ENCODE measurements at regions not wholly inside any gene's neighbourhood (a gene's known extent, or its start where the extent isn't known, plus 50 kb on each side); places are given as distances from the start of the nearest gene placed in this dataset.

DNA sequence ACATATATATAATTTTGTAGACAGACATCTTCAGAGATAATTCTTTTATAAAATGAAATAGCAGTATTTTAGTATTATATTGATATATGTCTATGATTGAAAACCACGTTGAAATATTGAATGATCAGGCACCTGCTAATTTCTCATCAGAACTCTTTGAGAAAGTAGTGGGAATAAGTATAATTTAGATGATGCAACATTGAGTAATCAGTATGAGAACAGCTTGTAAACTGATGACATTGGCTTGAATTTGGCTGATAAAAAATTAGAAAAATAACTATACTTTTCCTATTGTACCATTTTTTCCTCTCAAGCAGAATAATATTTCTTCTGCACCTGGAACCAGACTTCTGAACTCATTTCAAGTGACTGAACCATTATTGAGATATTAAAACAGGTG lies 1316.8 kb downstream of the NCAM2 start:
- POLR2A ChIA-PET = no interaction called here
- ATAC-seq = no peak
- no peak overlapping the region for H3K4me3 ChIP-seq
- CTCF ChIA-PET = no interaction called here
- no peak for FAIRE-seq
- DNase-seq (ENCODE audit: low read depth in 1 of 2, low spot score in 1 of 2) = no peak
- TF ChIP-seq USF2 (IDR thresholded peaks at IDR 0.05) (no peak), RARB (CRISPR knock-in tag; IDR thresholded peaks at IDR 0.05) (no peak), CBX2 (IDR thresholded peaks at IDR 0.05; ENCODE audit: borderline replicate concordance, low read depth) (no peak), RCOR1 (IDR thresholded peaks at IDR 0.05; ENCODE audit: low read depth, low read length) (no peak), CEBPB (IDR thresholded peaks at IDR 0.05) (no peak), POLR2A (IDR thresholded peaks at IDR 0.05; ENCODE audit: low read length) (no peak), CHD2 (IDR thresholded peaks at IDR 0.05; ENCODE audit: low read length, partially characterized antibody) (no peak), MAZ (IDR thresholded peaks at IDR 0.05; ENCODE audit: borderline replicate concordance, low read depth, low read length) (no peak), KDM5A (IDR thresholded peaks at IDR 0.05) (no peak), ESRRA (IDR thresholded peaks at IDR 0.05; ENCODE audit: borderline replicate concordance, low read length) (no peak), EP300 (IDR thresholded peaks at IDR 0.05) (no peak), TP53 (CRISPR knock-in tag; IDR thresholded peaks at IDR 0.05) (no peak)
- TF ChIP-seq, protein P1, sequence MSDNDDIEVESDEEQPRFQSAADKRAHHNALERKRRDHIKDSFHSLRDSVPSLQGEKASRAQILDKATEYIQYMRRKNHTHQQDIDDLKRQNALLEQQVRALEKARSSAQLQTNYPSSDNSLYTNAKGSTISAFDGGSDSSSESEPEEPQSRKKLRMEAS (IDR thresholded peaks at IDR 0.05) = no peak
- TF ChIP-seq, protein P2, sequence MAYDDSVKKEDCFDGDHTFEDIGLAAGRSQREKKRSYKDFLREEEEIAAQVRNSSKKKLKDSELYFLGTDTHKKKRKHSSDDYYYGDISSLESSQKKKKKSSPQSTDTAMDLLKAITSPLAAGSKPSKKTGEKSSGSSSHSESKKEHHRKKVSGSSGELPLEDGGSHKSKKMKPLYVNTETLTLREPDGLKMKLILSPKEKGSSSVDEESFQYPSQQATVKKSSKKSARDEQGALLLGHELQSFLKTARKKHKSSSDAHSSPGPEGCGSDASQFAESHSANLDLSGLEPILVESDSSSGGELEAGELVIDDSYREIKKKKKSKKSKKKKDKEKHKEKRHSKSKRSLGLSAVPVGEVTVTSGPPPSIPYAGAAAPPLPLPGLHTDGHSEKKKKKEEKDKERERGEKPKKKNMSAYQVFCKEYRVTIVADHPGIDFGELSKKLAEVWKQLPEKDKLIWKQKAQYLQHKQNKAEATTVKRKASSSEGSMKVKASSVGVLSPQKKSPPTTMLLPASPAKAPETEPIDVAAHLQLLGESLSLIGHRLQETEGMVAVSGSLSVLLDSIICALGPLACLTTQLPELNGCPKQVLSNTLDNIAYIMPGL (CRISPR knock-in tag; IDR thresholded peaks at IDR 0.05; ENCODE audit: borderline replicate concordance) = no peak
- 0% methylated on average over 1 of the region's 1 CpG for WGBS (ENCODE audit: missing lambda C conversion rate)
- H3K4me1 ChIP-seq = no peaks in the 10 kb centered on the region
- no peak overlapping the region for H3K4me2 ChIP-seq
- H3K9me3 ChIP-seq = no peaks in the 10 kb centered on the region
- no peak overlapping the region for H3K27ac ChIP-seq

GRCh38 chr21:22319435-22319834 lies 1321.2 kb downstream of the NCAM2 start:
- no peak for FAIRE-seq

More at GRCh38 chr21:22319435-22319834, 1321.2 kb downstream of the NCAM2 start:
- Histone ChIP-seq H3K27ac (no peak overlapping the region), H3K9me3 (no peaks in the 10 kb centered on the region), H3K4me1 (no peaks in the 10 kb centered on the region), H3K4me3 (no peak overlapping the region), H3K4me2 (no peak overlapping the region)
- ChIA-PET CTCF (no interaction called here), POLR2A (no interaction called here)
- DNase-seq (ENCODE audit: low read depth in 1 of 2, low spot score in 1 of 2) = no peak
- 33% methylated on average over 1 of the region's 1 CpG for WGBS (ENCODE audit: missing lambda C conversion rate)
- no peak for ATAC-seq
- TF ChIP-seq CBX8 (IDR thresholded peaks at IDR 0.05) (no peak), USF2 (IDR thresholded peaks at IDR 0.05) (no peak), JUN (IDR thresholded peaks at IDR 0.05) (no peak), HDAC2 (IDR thresholded peaks at IDR 0.05) (no peak), NPAS2 (CRISPR knock-in tag; IDR thresholded peaks at IDR 0.05; ENCODE audit: borderline replicate concordance) (no peak)
- TF ChIP-seq, protein P3, sequence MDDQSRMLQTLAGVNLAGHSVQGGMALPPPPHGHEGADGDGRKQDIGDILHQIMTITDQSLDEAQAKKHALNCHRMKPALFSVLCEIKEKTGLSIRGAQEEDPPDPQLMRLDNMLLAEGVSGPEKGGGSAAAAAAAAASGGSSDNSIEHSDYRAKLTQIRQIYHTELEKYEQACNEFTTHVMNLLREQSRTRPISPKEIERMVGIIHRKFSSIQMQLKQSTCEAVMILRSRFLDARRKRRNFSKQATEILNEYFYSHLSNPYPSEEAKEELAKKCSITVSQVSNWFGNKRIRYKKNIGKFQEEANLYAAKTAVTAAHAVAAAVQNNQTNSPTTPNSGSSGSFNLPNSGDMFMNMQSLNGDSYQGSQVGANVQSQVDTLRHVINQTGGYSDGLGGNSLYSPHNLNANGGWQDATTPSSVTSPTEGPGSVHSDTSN (IDR thresholded peaks at IDR 0.05) = no peak
- TF ChIP-seq, protein P4, sequence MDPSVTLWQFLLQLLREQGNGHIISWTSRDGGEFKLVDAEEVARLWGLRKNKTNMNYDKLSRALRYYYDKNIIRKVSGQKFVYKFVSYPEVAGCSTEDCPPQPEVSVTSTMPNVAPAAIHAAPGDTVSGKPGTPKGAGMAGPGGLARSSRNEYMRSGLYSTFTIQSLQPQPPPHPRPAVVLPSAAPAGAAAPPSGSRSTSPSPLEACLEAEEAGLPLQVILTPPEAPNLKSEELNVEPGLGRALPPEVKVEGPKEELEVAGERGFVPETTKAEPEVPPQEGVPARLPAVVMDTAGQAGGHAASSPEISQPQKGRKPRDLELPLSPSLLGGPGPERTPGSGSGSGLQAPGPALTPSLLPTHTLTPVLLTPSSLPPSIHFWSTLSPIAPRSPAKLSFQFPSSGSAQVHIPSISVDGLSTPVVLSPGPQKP (IDR thresholded peaks at IDR 0.05; ENCODE audit: low read depth, low read length) = no peak
